Activated CD4-positive, alpha-beta T cell treated with anti-CD3 and anti-CD28 coated beads for 4 hours (primary cell): ENCODE measurements at regions not wholly inside any gene's neighbourhood (a gene's known extent, or its start where the extent isn't known, plus 50 kb on each side); places are given as distances from the start of the nearest gene placed in this dataset.
"Not testable (repeated sequence)": the region's sequence is repeated elsewhere in the genome, so short reads cannot be mapped to it uniquely, and the experiment has no call there.

Source experiments
- DNase-seq, 2 donors: peaks; one replicate each; pipeline ENCODE4 v3.0.0-alpha.2; 2020

GRCh38 chr15:62413786-62414185 lies 248.7 kb upstream of the C2CD4B start:
- DNase-seq = no peak

- no peak for DNase-seq
These were observed 250.4 kb upstream of the C2CD4B start for GRCh38 chr15:62415498-62415897.

GRCh38 chr15:62416526-62416925 lies 251.4 kb upstream of the C2CD4B start:
- no peak for DNase-seq

GRCh38 chr15:62417439-62417838 lies 252.4 kb upstream of the C2CD4B start:
- no peak for DNase-seq

GRCh38 chr15:62418496-62418895 lies 253.4 kb upstream of the C2CD4B start:
- not testable (repeated sequence) for DNase-seq

- DNase-seq = no peak
These were observed 254.1 kb upstream of the C2CD4B start for GRCh38 chr15:62419192-62419591.

GRCh38 chr15:62420371-62420770 lies 255.3 kb upstream of the C2CD4B start:
- not testable (repeated sequence) for DNase-seq

- no peak for DNase-seq
These were observed 256.2 kb upstream of the C2CD4B start for GRCh38 chr15:62421289-62421688.

- no peak for DNase-seq
These were observed 261.4 kb upstream of the C2CD4B start for GRCh38 chr15:62426387-62426956.

- no peak for DNase-seq
These were observed 263.2 kb upstream of the C2CD4B start for GRCh38 chr15:62428259-62428658.

GRCh38 chr15:62428851-62429598 lies 263.9 kb upstream of the C2CD4B start:
- no peak for DNase-seq

- no peak for DNase-seq
These were observed 265.0 kb upstream of the C2CD4B start for GRCh38 chr15:62430056-62430455.

- DNase-seq = no peak
These were observed 265.5 kb upstream of the C2CD4B start for GRCh38 chr15:62430552-62430951.

GRCh38 chr15:62431008-62431797 lies 266.1 kb upstream of the C2CD4B start:
- DNase-seq = no peak

- DNase-seq = no peak
These were observed 266.7 kb upstream of the C2CD4B start for GRCh38 chr15:62431817-62432216.

GRCh38 chr15:62432702-62433398 lies 267.8 kb upstream of the C2CD4B start:
- no peak for DNase-seq

GRCh38 chr15:62436235-62436634 lies 271.1 kb upstream of the C2CD4B start:
- no peak for DNase-seq

GRCh38 chr15:62437753-62438152 lies 272.7 kb upstream of the C2CD4B start:
- no peak for DNase-seq

- DNase-seq = no peak
These were observed 274.5 kb upstream of the C2CD4B start for GRCh38 chr15:62439543-62440016.

- DNase-seq = no peak
These were observed 275.4 kb upstream of the C2CD4B start for GRCh38 chr15:62440362-62441105.

GRCh38 chr15:62444104-62445022 lies 279.3 kb upstream of the C2CD4B start:
- no peak for DNase-seq
